ENCODE measurements at regions not wholly inside any gene's neighbourhood (a gene's known extent, or its start where the extent isn't known, plus 50 kb on each side); places are given as distances from the start of the nearest gene placed in this dataset.

DNA sequence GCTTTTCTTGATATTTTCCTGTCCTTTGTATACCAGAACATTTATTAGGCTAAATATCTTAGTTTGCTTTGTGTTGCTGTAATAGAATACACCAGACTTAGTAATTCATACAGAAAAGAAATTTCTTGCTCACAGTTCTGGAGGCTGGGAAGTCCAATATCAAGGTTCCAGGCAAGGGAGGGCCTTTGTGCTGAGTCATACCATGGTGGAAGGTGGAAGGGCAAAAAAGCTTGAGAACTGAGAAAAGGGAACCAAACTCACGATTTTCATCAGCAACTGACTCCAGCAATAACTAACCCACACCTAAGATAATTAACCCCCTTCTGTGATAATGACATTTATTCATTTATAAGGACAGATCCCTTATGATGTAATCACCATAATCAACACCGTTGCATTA is 496.9 kb upstream of the SUCLG2 start:
- DNase-seq = no peak

DNA sequence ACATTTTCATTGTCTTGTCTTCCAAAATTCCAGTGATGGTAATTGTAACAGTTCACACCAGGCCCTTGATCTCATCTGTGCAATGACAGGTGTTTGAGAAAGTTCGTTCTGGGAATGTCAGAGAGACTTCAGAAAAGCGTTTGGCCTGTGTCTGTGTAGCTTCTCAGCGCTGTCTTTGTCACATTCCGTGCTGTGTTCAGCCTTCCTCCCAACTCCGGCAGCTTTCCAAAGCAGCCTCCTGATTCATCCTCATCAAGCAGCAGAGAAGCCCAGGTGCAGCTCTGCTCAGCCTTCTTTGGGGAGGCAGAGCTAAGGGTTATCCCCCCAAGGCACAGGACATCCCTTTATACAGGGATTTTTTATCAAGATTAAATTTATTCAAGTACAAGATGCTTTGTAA is 494.0 kb upstream of the SUCLG2 start:
- DNase-seq = no peak

DNA sequence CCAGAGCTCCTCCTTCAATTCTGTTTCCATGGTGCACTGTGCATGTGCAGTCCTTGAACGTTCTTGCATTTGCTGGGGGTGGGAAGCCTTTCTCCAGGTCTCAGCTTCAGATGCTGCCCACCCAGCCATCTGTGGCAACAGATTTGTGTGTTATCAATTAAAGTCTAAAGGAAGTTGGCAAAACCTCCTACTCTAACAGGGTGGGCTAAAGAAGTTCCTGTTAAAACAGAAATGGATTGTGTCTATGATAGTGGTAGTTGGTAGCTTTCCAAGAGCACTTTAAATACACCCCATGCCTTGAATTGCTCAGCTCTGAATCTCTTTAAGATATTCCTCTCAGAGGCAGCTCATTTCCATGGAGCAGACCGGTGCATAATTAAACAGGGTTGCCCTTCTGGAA is 488.0 kb upstream of the SUCLG2 start:
- DNase-seq = no peak

DNA sequence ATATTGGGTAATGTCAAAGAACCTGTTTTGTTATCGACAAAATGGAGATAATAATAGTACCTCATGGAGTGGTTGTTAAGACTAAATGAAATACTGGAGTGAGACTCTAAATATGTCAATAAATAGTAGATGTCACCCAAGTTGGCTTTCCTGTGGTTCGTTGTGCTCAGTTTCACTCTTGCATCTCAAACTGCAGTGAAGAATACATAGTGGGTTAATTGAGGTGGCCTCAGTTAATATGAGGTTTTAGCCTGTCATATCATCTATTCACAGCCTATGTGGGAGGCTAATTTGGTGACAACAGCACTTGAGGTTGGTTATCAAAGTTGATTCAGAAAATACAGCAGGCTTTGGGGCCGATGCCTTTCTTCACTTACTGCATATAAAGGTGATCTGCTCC is 485.5 kb upstream of the SUCLG2 start:
- no peak for DNase-seq

DNA sequence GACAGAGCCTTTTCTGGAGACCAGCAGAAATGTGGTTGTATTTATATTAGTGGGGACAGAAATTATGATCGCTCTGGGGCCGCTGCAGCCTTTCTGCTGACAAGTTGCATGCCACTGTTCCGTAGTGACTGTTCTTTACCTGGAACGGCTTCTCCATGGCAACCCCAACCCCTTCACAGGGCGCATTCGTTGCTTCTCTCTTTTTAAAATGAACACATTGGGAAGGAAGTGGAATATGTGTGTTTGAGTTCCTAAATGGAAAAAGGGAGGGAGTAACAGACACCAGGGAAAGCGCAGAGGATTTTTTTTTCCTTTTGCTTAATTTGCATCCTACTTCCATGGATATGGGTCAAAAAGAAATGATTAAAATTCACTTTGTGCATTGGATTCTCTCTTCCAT is 482.0 kb upstream of the SUCLG2 start:
- no peak for DNase-seq

DNA sequence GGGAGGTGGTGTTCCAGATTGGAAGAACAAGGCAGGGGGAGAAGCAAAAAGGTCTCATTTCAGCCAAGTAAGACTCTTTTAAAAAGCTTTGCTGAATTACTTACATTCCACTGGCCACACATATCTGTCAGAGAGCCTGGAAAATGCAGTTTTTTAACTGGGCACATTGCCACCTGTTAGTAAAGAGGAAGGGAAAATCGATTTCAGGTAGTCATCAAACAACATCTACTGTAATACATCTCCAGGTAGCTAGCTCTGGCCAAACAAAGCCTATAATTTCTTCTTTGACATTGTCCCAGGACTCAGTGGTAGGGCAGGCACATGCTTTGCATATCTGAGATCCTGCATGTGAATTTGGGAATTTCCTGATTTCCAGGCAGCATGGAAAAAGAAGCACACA is 480.7 kb upstream of the SUCLG2 start:
- DNase-seq = no peak

DNA sequence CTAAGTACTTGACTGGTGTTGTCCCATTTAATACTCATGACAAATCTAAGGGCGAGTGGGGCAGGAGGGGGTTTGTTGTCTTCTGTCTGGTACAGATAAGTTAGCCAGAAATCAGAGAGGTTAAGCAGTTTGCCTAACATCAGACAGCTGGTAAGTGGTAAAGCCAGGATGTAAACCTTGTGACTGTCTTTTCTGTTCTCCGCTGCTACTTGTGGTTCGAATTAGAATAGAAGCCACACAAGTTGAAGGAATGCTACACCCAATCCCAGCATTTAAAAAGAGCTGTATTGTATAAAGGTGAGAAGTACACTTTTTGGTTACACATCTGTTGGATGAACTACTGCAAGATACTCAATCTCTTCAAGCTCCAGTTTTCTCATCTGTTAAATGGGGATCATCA is 474.7 kb upstream of the SUCLG2 start:
- no peak for DNase-seq

DNA sequence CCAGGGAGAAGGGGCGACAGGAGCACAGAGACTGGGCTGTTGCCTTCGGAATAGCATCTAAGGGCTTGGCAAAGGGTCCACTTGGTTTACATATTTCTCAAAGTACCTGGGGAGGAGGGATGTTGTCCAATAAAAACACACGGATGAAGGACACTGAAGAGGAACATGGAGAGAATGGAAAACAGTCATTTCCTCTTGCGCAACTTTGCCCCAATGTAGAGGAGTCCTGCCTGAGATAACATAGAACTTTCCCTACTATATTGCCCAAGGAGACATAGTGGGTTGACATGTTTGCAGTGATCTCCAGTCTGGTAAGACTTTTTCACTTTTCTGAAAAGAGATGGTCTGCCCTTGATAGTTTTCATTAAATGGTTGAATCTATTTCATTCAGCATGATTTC is 468.8 kb upstream of the SUCLG2 start:
- no peak for DNase-seq

DNA sequence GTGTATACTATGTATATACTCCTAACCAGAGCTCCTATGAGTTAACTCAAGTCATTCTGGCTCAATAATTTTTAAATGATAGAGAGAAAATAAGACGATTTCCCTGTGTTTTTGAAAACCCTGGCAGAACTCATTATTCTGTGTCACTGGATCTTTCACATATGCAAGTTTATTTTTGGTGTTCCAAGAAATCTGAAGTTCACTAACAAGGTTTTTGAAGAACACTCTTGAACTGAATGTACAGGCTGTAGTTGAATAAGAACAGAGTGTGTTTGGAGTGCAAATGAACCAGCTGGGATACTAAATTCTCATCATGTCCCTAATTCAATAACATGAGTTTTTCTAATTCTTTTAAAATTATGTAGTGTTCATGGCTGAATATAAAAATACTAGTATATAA is 466.9 kb upstream of the SUCLG2 start:
- DNase-seq = no peak

DNA sequence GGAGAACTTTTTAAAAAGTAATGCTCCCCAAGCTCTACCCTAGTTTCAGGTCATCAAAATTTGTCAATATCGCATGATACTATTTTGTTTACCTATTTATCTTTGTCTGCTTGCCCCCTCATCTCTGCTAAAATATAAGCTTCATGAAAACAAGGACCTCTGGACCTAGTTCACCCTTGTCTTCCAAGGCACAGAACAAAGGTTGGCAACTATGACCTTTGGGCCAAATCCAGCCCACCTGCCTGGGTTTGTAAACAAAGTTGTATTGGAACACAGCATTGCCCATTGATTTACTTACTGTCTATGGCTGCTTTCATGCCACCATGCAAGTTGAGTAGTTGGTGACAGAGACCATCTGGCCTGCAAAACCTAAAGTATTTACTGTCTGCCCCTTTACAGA is 462.2 kb upstream of the SUCLG2 start:
- no peak for DNase-seq

DNA sequence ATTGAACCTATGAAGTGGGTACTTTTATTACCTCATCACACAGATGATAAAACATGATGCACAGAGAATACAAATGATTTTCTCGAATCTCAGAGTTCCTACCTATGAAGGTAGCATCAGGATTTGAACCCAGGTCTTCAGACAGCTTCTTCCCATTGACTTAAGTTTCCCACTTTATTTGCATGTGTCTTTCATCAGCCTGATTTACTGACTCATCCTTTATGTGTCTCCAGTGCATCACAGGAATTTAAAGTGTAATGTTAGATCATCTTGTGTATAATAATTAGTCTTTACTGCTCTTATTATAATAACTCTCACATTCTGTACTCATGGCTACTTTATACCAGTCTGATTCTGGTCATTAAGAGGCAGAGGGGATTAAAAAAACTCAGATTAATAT is 449.4 kb upstream of the SUCLG2 start:
- DNase-seq = no peak

DNA sequence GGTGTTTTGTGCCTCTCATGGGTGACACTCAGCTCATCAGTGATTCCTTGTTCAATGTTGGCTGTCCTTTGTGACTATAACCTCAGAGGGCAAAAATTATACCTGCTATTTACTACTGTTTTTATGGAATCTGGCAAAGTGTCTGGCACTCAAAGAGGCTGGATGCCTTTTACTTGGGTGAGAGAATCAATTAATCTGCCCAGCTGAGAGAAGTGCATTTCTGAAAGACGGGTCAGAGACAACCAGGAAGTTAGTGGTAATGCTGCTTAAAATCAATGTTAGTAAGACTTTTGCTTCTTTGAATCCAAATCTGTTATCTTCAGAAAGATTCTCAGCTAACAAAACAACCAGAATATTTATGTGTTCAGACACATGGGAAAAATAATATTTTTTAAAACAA is 436.2 kb upstream of the SUCLG2 start:
- no peak for DNase-seq

DNA sequence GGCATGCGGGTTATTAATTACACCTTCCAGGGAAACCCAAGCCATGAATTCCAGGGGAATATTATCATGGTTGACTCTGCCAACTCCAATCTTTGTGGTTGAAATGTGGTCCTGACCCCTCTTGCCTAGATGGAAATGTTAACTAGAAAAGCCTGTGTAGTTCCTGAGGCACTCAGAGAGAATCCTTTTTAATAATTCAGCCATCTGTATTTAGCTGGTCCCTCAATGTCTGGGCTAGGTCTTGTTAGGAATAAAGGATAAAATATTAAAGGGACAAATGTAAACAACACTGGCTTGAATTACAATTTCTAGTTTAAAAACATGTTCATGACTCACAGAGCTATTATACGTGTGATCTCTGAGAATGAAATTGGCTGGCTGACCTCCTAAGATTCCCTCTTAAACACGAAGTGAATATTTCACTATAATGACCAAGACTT is 435.2 kb upstream of the SUCLG2 start:
- DNase-seq = no peak

DNA sequence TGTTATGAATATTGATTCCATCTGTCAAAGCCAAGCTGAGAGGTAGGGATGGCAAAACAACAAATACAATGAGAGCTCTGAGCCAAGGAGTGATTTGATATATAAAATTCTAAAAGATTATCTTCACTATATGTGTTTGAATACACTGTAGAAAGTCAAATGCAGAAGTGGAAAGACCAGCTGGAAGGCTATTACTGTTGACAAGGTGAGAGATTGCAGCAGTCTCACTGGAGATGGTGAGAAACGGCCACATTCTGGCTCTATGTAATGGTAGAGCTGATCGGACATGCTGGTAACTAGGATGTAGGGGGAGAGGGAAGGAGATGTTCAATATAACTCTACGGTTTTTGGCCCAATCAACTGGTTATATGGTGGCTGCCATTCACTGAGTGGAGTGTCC is 434.2 kb upstream of the SUCLG2 start:
- DNase-seq = no peak

DNA sequence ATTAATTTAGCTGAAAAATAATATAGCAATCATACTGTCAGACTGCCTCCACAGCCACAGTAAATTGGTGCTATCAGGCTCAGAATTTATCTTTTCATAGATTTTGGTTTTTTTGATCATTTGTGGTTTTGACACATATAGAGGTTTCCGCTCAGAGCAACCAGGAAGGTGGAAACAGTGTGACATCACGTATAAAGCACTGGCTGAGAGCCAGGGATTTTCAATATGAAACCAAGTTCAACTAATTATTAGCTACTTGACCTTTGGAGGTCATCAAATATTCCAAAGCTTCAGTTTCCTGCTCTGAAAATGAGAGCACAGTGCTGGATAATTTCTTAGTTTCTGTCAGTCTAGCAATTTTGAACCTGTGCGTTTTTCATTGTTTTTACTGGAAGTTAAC is 433.8 kb upstream of the SUCLG2 start:
- no peak for DNase-seq

DNA sequence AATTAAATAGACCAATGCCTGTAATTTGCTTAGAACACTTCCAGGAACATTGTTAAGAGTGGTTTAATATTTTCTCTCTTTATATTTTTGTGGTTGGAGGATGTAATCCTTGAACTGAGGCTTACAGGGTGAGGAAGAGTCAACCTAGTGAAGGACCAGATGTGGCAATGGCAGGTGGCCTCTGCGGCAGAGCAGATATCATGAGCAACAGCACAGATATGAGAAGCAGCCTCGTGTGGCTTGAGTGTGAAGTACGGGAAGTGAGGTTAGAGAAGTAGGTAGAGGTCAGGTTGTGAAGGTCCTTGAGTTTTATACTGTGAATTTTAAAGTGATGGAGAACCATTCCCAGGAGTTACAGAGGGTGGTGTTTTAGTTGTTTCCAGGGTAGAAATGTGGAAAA is 417.6 kb upstream of the SUCLG2 start:
- no peak for DNase-seq

DNA sequence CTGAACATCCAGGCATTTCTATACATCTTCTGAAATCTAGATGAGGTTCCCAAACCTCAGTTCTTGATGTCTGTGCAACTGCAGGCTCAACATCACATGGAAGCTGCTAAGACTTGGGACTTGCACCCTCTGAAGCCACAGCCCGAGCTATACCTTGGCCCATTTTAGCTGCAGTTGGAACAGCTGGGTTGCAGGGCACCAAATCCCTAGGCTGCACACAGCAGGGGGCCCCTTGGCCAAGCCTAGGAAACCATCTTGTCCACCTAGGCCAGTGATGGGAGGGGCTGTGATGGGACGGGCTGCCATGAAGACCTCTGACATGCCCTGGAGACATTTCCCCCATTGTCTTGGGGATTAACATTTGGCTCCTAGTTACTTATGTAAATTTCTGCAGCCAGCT is 415.8 kb upstream of the SUCLG2 start:
- DNase-seq = no peak

DNA sequence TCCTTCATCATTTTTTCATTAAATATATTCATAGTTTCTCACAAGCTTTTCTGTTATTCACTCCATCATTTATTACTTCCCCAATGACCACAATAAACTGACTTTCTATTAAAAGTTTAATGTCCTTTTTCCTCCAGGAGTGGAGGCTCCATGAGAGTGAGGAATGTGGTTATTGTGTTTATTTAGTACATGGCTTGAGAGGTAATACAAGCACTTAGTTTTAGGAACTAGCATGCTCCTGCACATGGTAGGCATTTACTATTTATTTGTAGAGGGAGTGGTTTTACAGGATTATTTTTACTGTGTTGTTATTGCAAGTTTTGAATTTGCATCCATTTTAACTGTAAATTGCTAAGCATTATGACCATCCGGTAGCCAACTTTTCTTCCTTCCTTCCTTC is 412.9 kb upstream of the SUCLG2 start:
- DNase-seq = no peak

DNA sequence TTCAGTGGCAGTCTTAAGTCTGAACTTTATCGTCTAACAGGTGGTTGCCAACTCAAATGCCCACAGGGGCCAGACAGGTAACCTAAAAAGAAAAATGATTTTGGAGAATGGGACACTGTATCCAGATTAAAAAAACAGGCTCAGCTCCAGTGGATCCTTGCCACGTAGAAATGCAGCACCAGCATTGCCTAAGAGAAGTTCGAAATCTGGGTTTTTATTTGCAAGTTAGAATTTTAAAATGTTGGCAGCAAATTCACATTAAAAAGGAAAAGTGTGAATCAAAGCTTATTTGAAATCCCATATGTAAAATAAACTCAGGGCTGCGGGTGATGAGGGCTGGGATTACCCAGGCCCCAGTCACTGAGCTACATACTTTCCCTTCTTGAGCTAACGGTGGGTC is 408.5 kb upstream of the SUCLG2 start:
- no peak for DNase-seq

DNA sequence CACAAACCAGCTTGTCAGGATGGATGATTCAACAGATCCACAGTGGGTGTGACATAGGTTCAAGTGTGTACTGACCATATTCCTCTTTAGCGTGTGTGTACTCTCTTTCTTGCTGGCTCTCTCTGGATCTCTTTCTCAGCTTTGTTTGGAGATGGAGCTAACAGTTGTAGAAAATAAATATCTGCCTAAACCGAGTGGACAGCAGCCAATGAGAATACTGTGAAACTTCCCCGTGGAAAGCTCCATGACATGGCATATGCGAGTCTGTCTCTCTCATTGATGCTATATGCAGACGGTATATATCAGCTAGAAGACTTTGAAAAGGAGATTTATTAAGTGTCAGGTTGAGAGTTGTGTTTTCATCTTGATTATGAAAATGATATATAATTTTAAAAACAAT is 406.5 kb upstream of the SUCLG2 start:
- no peak for DNase-seq

DNA sequence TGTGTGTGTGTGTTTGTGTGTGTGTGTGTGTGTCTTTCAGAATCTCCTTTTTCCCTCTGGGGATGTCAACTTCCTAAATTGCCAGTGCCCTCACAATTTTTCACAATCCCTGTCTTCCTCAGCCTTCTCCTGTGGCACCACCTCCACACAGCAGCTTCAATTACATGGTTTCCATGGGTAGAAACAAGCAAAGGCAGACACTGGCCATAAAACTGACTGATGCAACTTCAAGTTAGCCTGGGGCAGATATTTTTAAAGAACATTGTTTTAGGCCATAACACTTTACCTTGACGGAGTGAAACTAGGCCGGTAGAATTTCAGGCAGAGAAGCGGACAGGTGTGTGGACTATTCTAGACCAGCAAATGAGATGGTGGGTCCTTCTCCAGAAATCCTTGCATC is 405.8 kb upstream of the SUCLG2 start:
- no peak for DNase-seq

DNA sequence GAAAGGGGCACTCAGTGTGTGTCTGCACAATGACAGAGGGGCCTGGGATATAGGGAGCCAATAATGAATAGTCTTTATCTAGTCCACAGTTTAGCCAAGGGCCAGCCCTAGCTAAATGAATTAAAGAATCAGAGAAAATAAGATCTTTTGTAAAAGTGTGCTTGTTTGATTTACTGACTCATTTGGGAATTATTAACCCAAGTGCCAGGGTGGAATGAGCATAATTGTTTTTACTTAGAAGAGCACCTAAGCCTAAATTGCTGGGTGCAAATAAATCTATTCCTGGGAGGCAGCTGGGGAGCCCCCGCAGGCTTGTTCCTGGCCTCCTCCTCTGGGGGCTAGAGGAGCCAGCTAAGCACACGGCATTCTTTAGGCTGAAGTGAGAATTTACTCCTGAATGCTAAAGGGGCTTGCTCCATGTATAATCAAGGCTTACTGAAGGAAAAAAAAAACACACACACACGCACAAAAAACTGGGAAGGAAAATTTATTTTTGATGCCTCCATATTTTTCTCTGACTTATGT is 405.3 kb upstream of the SUCLG2 start:
- DNase-seq = no peak

DNA sequence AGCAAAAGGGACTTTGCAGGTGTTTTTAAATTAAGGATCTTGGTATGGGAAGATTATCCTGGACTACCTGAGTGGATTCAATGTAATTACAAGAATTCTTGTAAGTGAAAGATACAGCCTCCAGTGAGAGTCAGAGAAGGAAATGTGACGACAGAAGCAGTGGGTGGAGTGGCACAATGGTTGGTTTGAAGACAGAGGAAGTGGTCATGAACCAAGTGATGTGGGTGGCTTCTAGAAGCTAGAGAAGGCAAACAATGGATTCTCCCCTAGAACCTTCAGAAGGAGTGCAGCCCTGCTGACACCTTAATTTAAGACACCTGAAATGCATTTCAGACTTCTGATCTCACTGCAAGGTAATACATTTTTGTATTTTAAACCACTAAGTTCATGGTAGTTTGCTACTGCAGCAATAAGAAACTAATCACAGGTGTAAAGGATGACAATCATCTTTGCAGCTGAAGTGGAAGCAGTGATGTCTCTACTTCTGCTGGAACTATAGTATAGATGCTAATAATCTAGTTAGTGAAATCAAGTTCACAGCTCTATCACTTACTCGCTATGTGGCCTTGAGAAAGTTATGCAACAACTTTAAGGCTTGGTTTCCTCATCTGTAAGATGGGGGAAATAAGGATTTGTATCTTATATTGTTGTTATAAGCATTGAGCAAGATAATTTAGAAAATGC is 403.4 kb upstream of the SUCLG2 start:
- DNase-seq = no peak

DNA sequence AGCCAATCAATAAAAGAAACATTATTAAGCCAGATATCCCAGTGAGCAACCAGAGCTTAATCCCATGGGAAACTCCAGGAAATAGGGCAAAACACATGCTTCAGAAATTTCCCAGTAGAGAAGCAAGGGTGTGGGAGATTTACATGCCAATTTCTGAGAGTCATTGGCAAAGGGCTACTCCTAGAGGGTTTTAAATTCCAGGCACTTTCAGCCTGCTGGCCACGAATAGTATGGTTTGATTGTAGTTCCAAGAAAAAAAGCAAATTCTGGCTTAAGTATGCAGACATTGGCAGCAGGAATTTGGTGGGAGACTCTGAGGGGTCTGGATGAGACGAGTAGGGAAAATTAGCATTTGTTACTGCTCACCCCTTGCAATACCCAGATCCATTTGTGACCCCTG is 402.1 kb upstream of the SUCLG2 start:
- DNase-seq = no peak

DNA sequence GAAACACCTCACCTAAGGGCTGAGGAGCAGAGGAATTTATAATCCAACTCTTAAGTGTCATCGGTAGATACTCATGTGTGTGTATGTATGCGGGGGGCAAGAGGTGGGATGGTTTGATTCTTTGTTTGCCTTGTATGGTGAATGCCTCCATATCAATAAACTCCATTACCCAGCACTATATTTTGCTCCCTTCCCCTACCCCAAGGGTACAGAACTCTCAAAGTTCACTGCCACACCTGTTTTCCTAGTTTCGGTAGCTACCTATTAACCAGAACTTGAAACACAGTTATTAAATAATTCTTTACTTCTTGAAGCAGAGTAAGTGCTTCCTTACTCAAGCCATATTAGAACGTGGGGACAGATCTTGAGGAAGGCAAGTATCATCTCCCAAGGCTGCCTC is 400.8 kb upstream of the SUCLG2 start:
- no peak for DNase-seq

DNA sequence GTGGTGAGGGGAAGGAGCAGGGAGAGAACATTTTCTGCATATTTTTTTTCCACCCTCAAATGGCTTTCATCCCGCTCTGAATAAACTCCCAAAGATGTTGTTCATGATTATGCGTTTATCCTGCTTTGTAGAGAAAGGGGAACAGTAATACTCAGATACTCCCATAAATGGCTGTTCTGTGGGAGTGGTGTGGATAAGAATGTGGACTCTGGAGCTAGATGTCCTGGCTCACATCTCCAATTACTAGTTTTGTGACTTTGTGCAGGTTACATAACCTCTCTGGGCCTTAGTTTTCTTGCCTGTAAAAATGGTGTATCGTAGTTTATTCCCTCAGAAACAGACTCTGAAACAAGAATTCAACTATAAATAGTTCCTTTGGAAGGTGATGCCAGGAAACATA is 395.4 kb upstream of the SUCLG2 start:
- DNase-seq = no peak
